ENCODE measurements at regions not wholly inside any gene's neighbourhood (a gene's known extent, or its start where the extent isn't known, plus 50 kb on each side); places are given as distances from the start of the nearest gene placed in this dataset.

DNA sequence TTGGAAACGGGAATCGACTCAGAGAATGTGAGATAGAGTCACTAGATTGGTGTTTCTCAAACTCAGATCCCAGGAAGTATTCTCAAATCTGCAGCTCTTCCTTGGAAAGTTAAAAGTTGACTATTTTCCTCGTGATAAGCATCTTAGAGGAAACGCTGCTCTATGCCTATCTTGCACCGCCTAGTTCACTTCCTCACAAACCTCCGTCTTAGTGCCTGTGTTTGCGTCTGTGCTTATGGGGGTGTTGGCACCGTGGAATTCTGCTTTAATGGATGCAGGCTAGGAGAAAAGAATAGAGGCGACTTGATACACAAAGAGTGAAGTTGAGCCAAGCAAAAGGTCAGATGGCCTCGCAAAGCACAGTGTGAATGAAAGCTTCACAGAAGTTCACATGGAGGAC lies 255.3 kb upstream of the ID2 start:
- TF ChIP-seq, protein P1, sequence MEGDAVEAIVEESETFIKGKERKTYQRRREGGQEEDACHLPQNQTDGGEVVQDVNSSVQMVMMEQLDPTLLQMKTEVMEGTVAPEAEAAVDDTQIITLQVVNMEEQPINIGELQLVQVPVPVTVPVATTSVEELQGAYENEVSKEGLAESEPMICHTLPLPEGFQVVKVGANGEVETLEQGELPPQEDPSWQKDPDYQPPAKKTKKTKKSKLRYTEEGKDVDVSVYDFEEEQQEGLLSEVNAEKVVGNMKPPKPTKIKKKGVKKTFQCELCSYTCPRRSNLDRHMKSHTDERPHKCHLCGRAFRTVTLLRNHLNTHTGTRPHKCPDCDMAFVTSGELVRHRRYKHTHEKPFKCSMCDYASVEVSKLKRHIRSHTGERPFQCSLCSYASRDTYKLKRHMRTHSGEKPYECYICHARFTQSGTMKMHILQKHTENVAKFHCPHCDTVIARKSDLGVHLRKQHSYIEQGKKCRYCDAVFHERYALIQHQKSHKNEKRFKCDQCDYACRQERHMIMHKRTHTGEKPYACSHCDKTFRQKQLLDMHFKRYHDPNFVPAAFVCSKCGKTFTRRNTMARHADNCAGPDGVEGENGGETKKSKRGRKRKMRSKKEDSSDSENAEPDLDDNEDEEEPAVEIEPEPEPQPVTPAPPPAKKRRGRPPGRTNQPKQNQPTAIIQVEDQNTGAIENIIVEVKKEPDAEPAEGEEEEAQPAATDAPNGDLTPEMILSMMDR (IDR thresholded peaks at IDR 0.05): no peak
- TF ChIP-seq POLR2A (IDR thresholded peaks at IDR 0.05): no peak
